K562 (cell line): ENCODE measurements at regions not wholly inside any gene's neighbourhood (a gene's known extent, or its start where the extent isn't known, plus 50 kb on each side); places are given as distances from the start of the nearest gene placed in this dataset.
A peak's percentile ranks its signal among the peaks of the same experiment; 100 is the strongest.

Experiments used
- CHD4 ChIP-seq: fragments of 200-600 bp; sonication (generic); IDR thresholded peaks from 3 replicates; pipeline ENCODE4 v1.6.1; 2012; ENCODE audit warnings: low read depth, mild to moderate bottlenecking, mixed read lengths, low read length, inconsistent platforms; ENCODE audit not compliant: insufficient read depth, insufficient replicate concordance, poor library complexity, severe bottlenecking
- DDX20 ChIP-seq: fragments of 450-650 bp; IDR thresholded peaks from 2 replicates; pipeline ENCODE4 v1.6.1; 2016; ENCODE audit warnings: missing genetic modification characterization, low read depth, mild to moderate bottlenecking, missing compliant biosample characterization, moderate library complexity
- ELF2 ChIP-seq: fragments of 250-450 bp; sonication (Bioruptor Pico); IDR thresholded peaks from 2 replicates; pipeline ENCODE4 v1.5.0; 2021; ENCODE audit warnings: mild to moderate bottlenecking
- FUS ChIP-seq: fragments of 200-400 bp; formaldehyde crosslinking; optimal IDR thresholded peaks from 2 replicates; pipeline ENCODE3; 2017; ENCODE audit warnings: low read depth, low read length
- KLF13 ChIP-seq: fragments of 450-650 bp; IDR thresholded peaks from 2 replicates; pipeline ENCODE4 v1.6.1; 2016; ENCODE audit warnings: missing genetic modification characterization, low read depth, mild to moderate bottlenecking, missing compliant biosample characterization, moderate library complexity, borderline replicate concordance
- MTF1 ChIP-seq: fragments of 250-450 bp; sonication (Bioruptor Pico); IDR thresholded peaks from 2 replicates; pipeline ENCODE4 v1.9.0; 2021; ENCODE audit warnings: moderate library complexity, mild to moderate bottlenecking, inconsistent platforms, borderline replicate concordance
- RAD51 ChIP-seq: fragments of 450-650 bp; IDR thresholded peaks from 2 replicates; pipeline ENCODE4 v1.7.1; 2016; ENCODE audit warnings: low read depth, mild to moderate bottlenecking, borderline replicate concordance
- RB1 ChIP-seq: fragments of 450-650 bp; IDR thresholded peaks from 2 replicates; pipeline ENCODE4 v1.6.1; 2017; ENCODE audit warnings: low read depth, mild to moderate bottlenecking
- RBM15 ChIP-seq: fragments of 200-400 bp; formaldehyde crosslinking; IDR thresholded peaks from 2 replicates; pipeline ENCODE4 v1.6.1; 2018; ENCODE audit warnings: mild to moderate bottlenecking, low read length, moderate library complexity; ENCODE audit not compliant: insufficient read depth
- RBM25 ChIP-seq: fragments of 200-400 bp; formaldehyde crosslinking; IDR thresholded peaks from 2 replicates; pipeline ENCODE4 v1.6.1; 2018; ENCODE audit warnings: low read length, low read depth, moderate library complexity; ENCODE audit not compliant: severe bottlenecking
- RFX7 ChIP-seq: fragments of 250-450 bp; sonication (Bioruptor Pico); IDR thresholded peaks from 2 replicates; pipeline ENCODE4 v1.5.1; 2021; ENCODE audit warnings: mild to moderate bottlenecking
- SRF ChIP-seq, 2 experiments: fragments of 250-450, 450-650 bp in 1 of 2; sonication (Bioruptor Pico) in 1 of 2; sonication (generic) in 1 of 2; formaldehyde crosslinking; IDR thresholded peaks; 2 replicates each; pipeline versions ENCODE4 v1.5.0 to v1.5.1; 2020 to 2022; ENCODE audit warnings: mild to moderate bottlenecking in 1 of 2, missing genetic modification reagents in 1 of 2
- TEAD1 ChIP-seq, 2 experiments: fragments of 450-650 bp in 1 of 2; sonication (generic) in 1 of 2; formaldehyde crosslinking; IDR thresholded peaks; 2 replicates each; pipeline versions ENCODE4 v1.4.0 to v1.8.0; 2020 to 2022; ENCODE audit warnings: mild to moderate bottlenecking in 2 of 2, missing genetic modification reagents in 1 of 2
- XRCC3 ChIP-seq: fragments of 450-650 bp; IDR thresholded peaks from 2 replicates; pipeline ENCODE4 v1.6.1; 2017; ENCODE audit warnings: mild to moderate bottlenecking, moderate library complexity
- ZC3H4 ChIP-seq: sonication (generic); formaldehyde crosslinking; IDR thresholded peaks from 2 replicates; pipeline ENCODE4 v1.9.0; 2021; ENCODE audit warnings: missing genetic modification reagents, borderline replicate concordance
- ZNF253 ChIP-seq: fragments of 250-450 bp; sonication (Bioruptor Pico); conservative IDR thresholded peaks from 2 replicates; pipeline ENCODE4 v1.6.1; 2021; ENCODE audit warnings: mild to moderate bottlenecking
- ZNF584 ChIP-seq: fragments of 200-800 bp; sonication (Bioruptor generic); IDR thresholded peaks from 2 replicates; pipeline ENCODE4 v1.6.1; 2016; ENCODE audit warnings: low read depth, mild to moderate bottlenecking, missing genetic modification characterization, missing compliant biosample characterization
- ZSCAN29 ChIP-seq: fragments of 450-650 bp; IDR thresholded peaks from 2 replicates; pipeline ENCODE4 v1.6.1; 2017
- TF ChIP-seq, protein P1 (sequence below): sonication (generic); IDR thresholded peaks from 2 replicates; pipeline ENCODE4 v1.6.1; 2016
- TF ChIP-seq, protein P2 (sequence below): sonication (generic); formaldehyde crosslinking; IDR thresholded peaks from 2 replicates; pipeline ENCODE4 v1.4.0; 2020; ENCODE audit warnings: mild to moderate bottlenecking, missing genetic modification reagents
- TF ChIP-seq, protein P3 (sequence below): sonication (generic); formaldehyde crosslinking; IDR thresholded peaks from 2 replicates; pipeline ENCODE4 v1.8.1; 2023; ENCODE audit warnings: mild to moderate bottlenecking, missing genetic modification reagents
- TF ChIP-seq, protein P4 (sequence below): fragments of 250-450 bp; sonication (Bioruptor Pico); IDR thresholded peaks from 2 replicates; pipeline ENCODE4 v1.4.0; 2020; ENCODE audit warnings: mild to moderate bottlenecking

DNA sequence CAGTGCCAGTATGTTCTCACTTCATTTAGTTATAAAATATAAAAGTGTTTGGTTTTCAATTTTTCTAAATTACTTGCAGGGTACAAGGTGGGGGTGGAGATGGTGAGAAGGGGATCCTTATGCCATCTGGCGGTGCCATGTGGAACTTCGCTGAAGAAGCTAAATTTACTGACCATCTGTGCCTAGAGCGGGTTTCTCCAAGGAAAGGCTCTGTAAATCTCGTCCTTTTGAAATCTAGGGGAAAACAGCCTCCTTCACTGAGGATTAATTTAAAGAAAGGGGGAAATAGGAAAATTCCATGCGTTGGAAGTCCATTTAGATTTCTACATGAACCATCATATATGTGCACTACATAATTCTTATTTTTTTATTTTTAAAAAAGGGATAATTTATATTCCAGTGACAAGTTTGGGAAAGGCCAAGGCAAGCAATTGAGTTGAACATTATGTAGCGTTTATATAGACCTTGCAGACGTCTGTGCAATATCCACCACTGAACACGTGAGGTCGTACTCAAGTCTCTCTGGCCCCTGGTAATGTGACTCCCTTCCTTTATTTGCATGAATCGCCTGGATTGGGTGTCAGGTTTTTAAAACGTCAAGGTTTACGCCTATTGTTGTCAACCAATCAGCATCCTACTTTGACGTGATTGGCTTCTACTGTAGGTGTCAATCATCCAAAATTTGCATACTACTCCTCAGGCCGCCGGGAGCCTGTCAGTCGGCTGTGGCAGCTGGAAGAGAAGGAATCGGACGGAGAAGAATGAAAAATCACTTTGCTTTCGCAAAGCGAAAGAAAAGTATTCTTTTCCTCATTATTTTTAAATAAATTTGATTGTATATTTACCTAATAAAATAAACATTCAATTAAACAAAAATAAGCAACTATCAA, 297.1 kb upstream of the NFE2L3 start (continued):
- TF ChIP-seq, protein P1, sequence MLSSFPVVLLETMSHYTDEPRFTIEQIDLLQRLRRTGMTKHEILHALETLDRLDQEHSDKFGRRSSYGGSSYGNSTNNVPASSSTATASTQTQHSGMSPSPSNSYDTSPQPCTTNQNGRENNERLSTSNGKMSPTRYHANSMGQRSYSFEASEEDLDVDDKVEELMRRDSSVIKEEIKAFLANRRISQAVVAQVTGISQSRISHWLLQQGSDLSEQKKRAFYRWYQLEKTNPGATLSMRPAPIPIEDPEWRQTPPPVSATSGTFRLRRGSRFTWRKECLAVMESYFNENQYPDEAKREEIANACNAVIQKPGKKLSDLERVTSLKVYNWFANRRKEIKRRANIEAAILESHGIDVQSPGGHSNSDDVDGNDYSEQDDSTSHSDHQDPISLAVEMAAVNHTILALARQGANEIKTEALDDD, result no peak
- TF ChIP-seq DDX20, result no peak
- TF ChIP-seq CHD4, result no peak
- TF ChIP-seq, protein P2, sequence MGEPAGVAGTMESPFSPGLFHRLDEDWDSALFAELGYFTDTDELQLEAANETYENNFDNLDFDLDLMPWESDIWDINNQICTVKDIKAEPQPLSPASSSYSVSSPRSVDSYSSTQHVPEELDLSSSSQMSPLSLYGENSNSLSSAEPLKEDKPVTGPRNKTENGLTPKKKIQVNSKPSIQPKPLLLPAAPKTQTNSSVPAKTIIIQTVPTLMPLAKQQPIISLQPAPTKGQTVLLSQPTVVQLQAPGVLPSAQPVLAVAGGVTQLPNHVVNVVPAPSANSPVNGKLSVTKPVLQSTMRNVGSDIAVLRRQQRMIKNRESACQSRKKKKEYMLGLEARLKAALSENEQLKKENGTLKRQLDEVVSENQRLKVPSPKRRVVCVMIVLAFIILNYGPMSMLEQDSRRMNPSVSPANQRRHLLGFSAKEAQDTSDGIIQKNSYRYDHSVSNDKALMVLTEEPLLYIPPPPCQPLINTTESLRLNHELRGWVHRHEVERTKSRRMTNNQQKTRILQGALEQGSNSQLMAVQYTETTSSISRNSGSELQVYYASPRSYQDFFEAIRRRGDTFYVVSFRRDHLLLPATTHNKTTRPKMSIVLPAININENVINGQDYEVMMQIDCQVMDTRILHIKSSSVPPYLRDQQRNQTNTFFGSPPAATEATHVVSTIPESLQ (CRISPR knock-in tag), result no peak
- no peak for TF ChIP-seq MTF1 (CRISPR knock-in tag)
- no peak for TF ChIP-seq TEAD1 (CRISPR knock-in tag; IDR thresholded peaks at IDR 0.05)
- no peak for TF ChIP-seq SRF (CRISPR knock-in tag; IDR thresholded peaks at IDR 0.05)
- TF ChIP-seq RFX7 (CRISPR knock-in tag), result no peak
- TF ChIP-seq ZNF584, result no peak
- TF ChIP-seq ZNF253 (CRISPR knock-in tag), result no peak
- TF ChIP-seq RBM15, result no peak
- no peak for TF ChIP-seq XRCC3
- TF ChIP-seq KLF13 (tag), result no peak
- no peak for TF ChIP-seq ZC3H4 (CRISPR knock-in tag)
- peak; percentile 19; the same call in 1 of the 2 replicates for TF ChIP-seq RB1
- TF ChIP-seq, protein P3, sequence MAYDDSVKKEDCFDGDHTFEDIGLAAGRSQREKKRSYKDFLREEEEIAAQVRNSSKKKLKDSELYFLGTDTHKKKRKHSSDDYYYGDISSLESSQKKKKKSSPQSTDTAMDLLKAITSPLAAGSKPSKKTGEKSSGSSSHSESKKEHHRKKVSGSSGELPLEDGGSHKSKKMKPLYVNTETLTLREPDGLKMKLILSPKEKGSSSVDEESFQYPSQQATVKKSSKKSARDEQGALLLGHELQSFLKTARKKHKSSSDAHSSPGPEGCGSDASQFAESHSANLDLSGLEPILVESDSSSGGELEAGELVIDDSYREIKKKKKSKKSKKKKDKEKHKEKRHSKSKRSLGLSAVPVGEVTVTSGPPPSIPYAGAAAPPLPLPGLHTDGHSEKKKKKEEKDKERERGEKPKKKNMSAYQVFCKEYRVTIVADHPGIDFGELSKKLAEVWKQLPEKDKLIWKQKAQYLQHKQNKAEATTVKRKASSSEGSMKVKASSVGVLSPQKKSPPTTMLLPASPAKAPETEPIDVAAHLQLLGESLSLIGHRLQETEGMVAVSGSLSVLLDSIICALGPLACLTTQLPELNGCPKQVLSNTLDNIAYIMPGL (CRISPR knock-in tag), result no peak
- peak; percentile 50 for TF ChIP-seq RBM25
- TF ChIP-seq, protein P4, sequence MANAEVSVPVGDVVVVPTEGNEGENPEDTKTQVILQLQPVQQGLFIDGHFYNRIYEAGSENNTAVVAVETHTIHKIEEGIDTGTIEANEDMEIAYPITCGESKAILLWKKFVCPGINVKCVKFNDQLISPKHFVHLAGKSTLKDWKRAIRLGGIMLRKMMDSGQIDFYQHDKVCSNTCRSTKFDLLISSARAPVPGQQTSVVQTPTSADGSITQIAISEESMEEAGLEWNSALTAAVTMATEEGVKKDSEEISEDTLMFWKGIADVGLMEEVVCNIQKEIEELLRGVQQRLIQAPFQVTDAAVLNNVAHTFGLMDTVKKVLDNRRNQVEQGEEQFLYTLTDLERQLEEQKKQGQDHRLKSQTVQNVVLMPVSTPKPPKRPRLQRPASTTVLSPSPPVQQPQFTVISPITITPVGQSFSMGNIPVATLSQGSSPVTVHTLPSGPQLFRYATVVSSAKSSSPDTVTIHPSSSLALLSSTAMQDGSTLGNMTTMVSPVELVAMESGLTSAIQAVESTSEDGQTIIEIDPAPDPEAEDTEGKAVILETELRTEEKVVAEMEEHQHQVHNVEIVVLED (CRISPR knock-in tag), result no peak
- TF ChIP-seq FUS, result no peak
- TF ChIP-seq ELF2, result no peak
- TF ChIP-seq RAD51, result peak; percentile 74
- TF ChIP-seq ZSCAN29, result no peak
